CD4-positive, alpha-beta memory T cell (primary cell): ENCODE measurements at regions not wholly inside any gene's neighbourhood (a gene's known extent, or its start where the extent isn't known, plus 50 kb on each side); places are given as distances from the start of the nearest gene placed in this dataset.

Experiments
- CTCF ChIA-PET: fragments of 350-600 bp; sonication (Branson Sonifier 250); formaldehyde crosslinking; loops from one replicate; lab custom pipeline; 2021; ENCODE audit warnings: inconsistent platforms; ENCODE audit not compliant: partially characterized antibody; lab: Charles Lee
- POLR2A ChIA-PET: fragments of 350-600 bp; sonication (Branson Sonifier 250); formaldehyde crosslinking; loops from one replicate; lab custom pipeline; 2021; ENCODE audit not compliant: partially characterized antibody; lab: Charles Lee
- DNase-seq, 5 donors: peaks; one replicate each; pipeline versions ENCODE4 v3.0.0 to v3.0.0-alpha.2; 2020 to 2022; ENCODE audit warnings: mixed read lengths in 1 of 5
- H3K27ac ChIP-seq: one replicate; pipeline ENCODE4 v1.7.0; 2013; ENCODE audit warnings: low read depth, low read length
- H3K27me3 ChIP-seq: 2 replicates; pipeline ENCODE4 v1.7.0; 2013; ENCODE audit warnings: mild to moderate bottlenecking, low read length, moderate library complexity; ENCODE audit not compliant: insufficient read depth
- H3K36me3 ChIP-seq: 2 replicates; pipeline ENCODE4 v1.7.0; 2013; ENCODE audit warnings: mild to moderate bottlenecking, low read length, moderate library complexity; ENCODE audit not compliant: insufficient read depth
- H3K4me1 ChIP-seq: 2 replicates; pipeline ENCODE4 v1.7.0; 2013; ENCODE audit warnings: mild to moderate bottlenecking, low read length, moderate library complexity; ENCODE audit not compliant: insufficient read depth
- H3K4me3 ChIP-seq, 2 donors: one replicate each; pipeline ENCODE4 v1.7.0; 2013; ENCODE audit warnings: low read length in 2 of 2, mild to moderate bottlenecking in 1 of 2
- H3K9me3 ChIP-seq, 2 donors: one replicate each; pipeline ENCODE4 v1.7.0; 2013; ENCODE audit warnings: low read length in 2 of 2, control low read depth in 1 of 2; ENCODE audit not compliant: control insufficient read depth in 1 of 2
- H3K27ac Mint-ChIP-seq, 7 donors: one replicate each; pipeline ENCODE4 v1.8.0; 2020 to 2021; ENCODE audit warnings: mixed read lengths in 7 of 7, mild to moderate bottlenecking in 6 of 7, inconsistent platforms in 3 of 7, moderate library complexity in 3 of 7
- H3K27me3 Mint-ChIP-seq, 2 donors: one replicate each; pipeline ENCODE4 v1.8.0; 2020 to 2021; ENCODE audit warnings: mixed read lengths in 2 of 2
- H3K36me3 Mint-ChIP-seq, 2 donors: one replicate each; pipeline ENCODE4 v1.8.0; 2020 to 2021; ENCODE audit warnings: mixed read lengths in 2 of 2, inconsistent platforms in 1 of 2, mild to moderate bottlenecking in 1 of 2
- H3K4me1 Mint-ChIP-seq, 4 donors: one replicate each; pipeline ENCODE4 v1.8.0; 2020 to 2021; ENCODE audit warnings: mixed read lengths in 4 of 4, mild to moderate bottlenecking in 1 of 4
- H3K4me3 Mint-ChIP-seq, 8 donors: one replicate each; pipeline ENCODE4 v1.8.0; 2020 to 2021; ENCODE audit warnings: mixed read lengths in 8 of 8, mild to moderate bottlenecking in 7 of 8, moderate library complexity in 6 of 8, inconsistent platforms in 3 of 8
- H3K9me3 Mint-ChIP-seq, 8 donors: one replicate each; pipeline ENCODE4 v1.8.0; 2020 to 2021; ENCODE audit warnings: mixed read lengths in 8 of 8, mild to moderate bottlenecking in 5 of 8, inconsistent platforms in 3 of 8, moderate library complexity in 1 of 8
- intact Hi-C: fragments of 100-400 bp; cut with micrococcal nuclease; formaldehyde crosslinking; loops from one replicate; pipeline ENCODE4 v1.15.1; 2023

DNA sequence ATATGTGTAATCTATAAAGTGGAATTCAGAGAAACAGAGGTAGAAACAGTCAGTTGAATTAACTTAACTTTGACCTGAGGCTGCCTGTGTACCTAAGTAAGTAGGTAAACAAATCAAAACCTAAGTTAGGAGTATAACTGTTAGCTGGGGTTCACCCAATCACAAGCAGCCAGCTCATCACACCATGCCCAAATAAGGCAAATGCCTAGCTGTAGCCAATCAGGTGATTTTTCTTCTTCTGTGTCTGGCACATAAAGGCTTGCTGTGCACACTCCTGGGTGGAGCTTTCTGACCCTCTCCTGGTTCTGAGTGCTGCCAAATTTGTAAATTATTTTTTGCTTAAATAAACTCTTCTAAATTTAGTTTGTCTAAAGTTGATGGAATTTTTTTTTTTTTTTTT lies 54.7 kb upstream of the TRIM39 start:
- H3K27me3 ChIP-seq: no peaks in the 10 kb centered on the region
- peaks cover 0 to 3% of the 10 kb centered on the region in 2 donors for H3K9me3 ChIP-seq
- no peaks in the 10 kb centered on the region for H3K36me3 ChIP-seq
- no peak for DNase-seq
- intact Hi-C loops: no loop called here
- Mint-ChIP-seq H3K27me3 (peaks cover 0 to 8% of the 10 kb centered on the region in 2 donors), H3K4me1 (no peaks in the 10 kb centered on the region), H3K27ac (no peak overlapping the region), H3K36me3 (no peaks in the 10 kb centered on the region), H3K9me3 (peaks cover 0 to 39% (median 21%) of the 10 kb centered on the region in 8 donors), H3K4me3 (no peak overlapping the region)
- no peak overlapping the region for H3K4me3 ChIP-seq
- ChIA-PET POLR2A (interaction anchor here (0.8 kb wide), 1 partner anchor 14 kb away, joined by 3 read pairs; no protein-coding TSS in a partner anchor), CTCF (no interaction called here)
- no peak overlapping the region for H3K27ac ChIP-seq
- H3K4me1 ChIP-seq: no peaks in the 10 kb centered on the region

DNA sequence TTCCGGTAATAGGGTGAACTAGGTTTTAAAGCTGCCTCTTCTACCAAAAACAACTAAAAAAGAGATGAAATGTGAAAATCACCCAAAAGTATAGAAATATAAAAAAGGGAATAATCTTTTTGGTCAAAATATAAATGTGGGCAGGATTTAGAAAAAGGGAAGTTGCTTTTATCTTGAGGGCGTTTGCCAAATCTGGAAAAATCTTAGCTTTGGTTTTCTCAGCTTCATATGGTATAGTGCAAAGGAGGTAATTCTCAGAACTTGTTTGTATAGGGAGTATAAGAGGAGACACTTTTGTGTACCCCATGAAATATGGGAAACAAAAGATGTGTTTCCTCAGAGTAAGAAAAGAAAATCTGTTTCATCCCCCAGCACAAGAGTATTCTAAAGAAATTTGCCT lies 54.2 kb upstream of the TRIM26 start:
- Mint-ChIP-seq H3K27ac (no peak overlapping the region), H3K4me3 (no peak overlapping the region), H3K4me1 (no peaks in the 10 kb centered on the region), H3K36me3 (peaks cover 4 to 9% of the 10 kb centered on the region in 2 donors), H3K27me3 (peaks cover 0 to 3% of the 10 kb centered on the region in 2 donors), H3K9me3 (peaks cover 0 to 11% (median 3%) of the 10 kb centered on the region in 8 donors)
- Histone ChIP-seq H3K4me1 (no peaks in the 10 kb centered on the region), H3K36me3 (no peaks in the 10 kb centered on the region), H3K9me3 (no peaks in the 10 kb centered on the region), H3K27ac (no peak overlapping the region), H3K4me3 (no peak overlapping the region), H3K27me3 (no peaks in the 10 kb centered on the region)
- DNase-seq: no peak
- intact Hi-C loops: no loop called here
- POLR2A ChIA-PET: no interaction called here
- CTCF ChIA-PET: no interaction called here

DNA sequence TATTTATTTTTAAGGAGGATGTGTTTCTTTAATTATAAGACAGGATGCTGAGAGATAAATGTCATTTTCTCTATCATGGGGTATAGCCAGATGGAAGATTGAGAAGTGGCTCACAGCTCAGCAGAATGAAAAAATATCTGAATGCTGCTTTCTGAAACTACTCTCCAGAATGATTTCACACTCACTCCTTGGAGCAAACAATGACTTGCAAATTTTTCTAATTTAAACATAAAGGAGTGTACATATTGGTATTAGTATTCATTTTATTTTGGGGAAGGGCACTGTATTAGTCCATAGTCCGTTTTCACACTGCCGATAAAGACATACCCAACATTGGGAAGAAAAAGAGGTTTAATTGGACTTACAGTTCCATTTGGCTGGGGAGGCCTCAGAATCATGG lies 52.4 kb upstream of the TRIM26 start:
- peaks cover 0 to 3% of the 10 kb centered on the region in 2 donors for H3K27me3 Mint-ChIP-seq
- H3K4me3 Mint-ChIP-seq: no peak overlapping the region
- peaks cover 0 to 3% (median 0%) of the 10 kb centered on the region in 8 donors for H3K9me3 Mint-ChIP-seq
- no peak overlapping the region for H3K27ac Mint-ChIP-seq
- no peaks in the 10 kb centered on the region for H3K9me3 ChIP-seq
- no peak for DNase-seq
- peaks cover 4 to 9% of the 10 kb centered on the region in 2 donors for H3K36me3 Mint-ChIP-seq
- H3K4me1 ChIP-seq: no peaks in the 10 kb centered on the region
- H3K27ac ChIP-seq: no peak overlapping the region
- H3K4me1 Mint-ChIP-seq: no peaks in the 10 kb centered on the region
- no peak overlapping the region for H3K4me3 ChIP-seq
- ChIA-PET POLR2A (no interaction called here), CTCF (no interaction called here)
- intact Hi-C loops: no loop called here
- no peaks in the 10 kb centered on the region for H3K36me3 ChIP-seq
- H3K27me3 ChIP-seq: no peaks in the 10 kb centered on the region

DNA sequence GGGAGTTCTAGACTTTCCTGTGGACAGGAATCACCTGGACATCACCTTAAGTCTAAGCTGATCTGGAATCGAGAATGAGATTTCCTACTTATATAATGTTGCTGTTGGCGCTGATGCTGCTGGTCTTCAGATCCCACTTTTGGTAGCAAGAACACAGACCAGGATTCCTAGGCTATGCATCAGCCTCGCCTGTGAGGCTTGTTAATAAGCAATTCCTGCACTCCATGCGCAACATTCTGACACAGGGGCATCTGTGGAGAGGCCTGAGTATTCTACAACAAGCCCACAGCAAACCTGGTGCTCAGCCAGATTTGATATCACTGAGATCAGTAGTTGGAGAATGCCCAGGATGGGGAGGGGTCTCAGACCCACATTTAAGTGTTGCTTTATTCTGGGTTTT lies 52.0 kb upstream of the TRIM26 start:
- POLR2A ChIA-PET: no interaction called here
- H3K36me3 Mint-ChIP-seq: peaks cover 4 to 9% of the 10 kb centered on the region in 2 donors

DNA sequence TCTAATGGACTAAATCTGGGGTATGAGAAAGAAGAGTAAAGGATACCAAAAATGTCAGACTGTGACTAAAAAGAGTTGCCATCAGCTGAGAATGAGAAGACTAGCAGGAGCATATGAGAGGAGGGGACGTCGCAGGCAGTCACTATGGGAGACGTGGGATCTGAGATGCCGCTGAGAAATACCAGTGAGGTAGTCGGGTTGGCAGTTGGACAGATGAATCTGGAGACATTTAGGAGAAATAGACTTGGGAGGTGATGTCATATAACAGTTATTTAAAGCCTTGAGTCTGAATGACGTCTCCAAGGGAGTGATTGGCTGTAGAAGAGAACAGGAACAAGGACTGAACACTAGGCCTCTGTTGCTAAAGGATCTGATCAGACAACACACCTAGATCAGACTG lies 51.5 kb upstream of the TRIM26 start:
- H3K27ac Mint-ChIP-seq: no peak overlapping the region
- no peaks in the 10 kb centered on the region for H3K9me3 ChIP-seq
- no peak overlapping the region for H3K27ac ChIP-seq
- H3K27me3 ChIP-seq: no peaks in the 10 kb centered on the region
- CTCF ChIA-PET: no interaction called here
- no peaks in the 10 kb centered on the region for H3K36me3 ChIP-seq
- POLR2A ChIA-PET: no interaction called here
- H3K9me3 Mint-ChIP-seq: no peaks in the 10 kb centered on the region
- peaks cover 0 to 2% of the 10 kb centered on the region in 2 donors for H3K27me3 Mint-ChIP-seq
- no peak for DNase-seq
- H3K4me1 Mint-ChIP-seq: peaks cover 0 to 2% (median 2%) of the 10 kb centered on the region in 4 donors
- peaks cover 4 to 9% of the 10 kb centered on the region in 2 donors for H3K36me3 Mint-ChIP-seq
- H3K4me1 ChIP-seq: no peaks in the 10 kb centered on the region
- intact Hi-C loops: no loop called here
- H3K4me3 Mint-ChIP-seq: no peak overlapping the region
- no peak overlapping the region for H3K4me3 ChIP-seq

More for the DNA sequence above, 52.0 kb upstream of the TRIM26 start:
- Mint-ChIP-seq H3K27me3 (peaks cover 0 to 3% of the 10 kb centered on the region in 2 donors), H3K27ac (no peak overlapping the region), H3K4me3 (no peak overlapping the region), H3K4me1 (peaks cover 0 to 2% (median under 1%) of the 10 kb centered on the region in 4 donors), H3K9me3 (no peaks in the 10 kb centered on the region)
- H3K4me3 ChIP-seq: no peak overlapping the region
- H3K4me1 ChIP-seq: no peaks in the 10 kb centered on the region
- H3K9me3 ChIP-seq: no peaks in the 10 kb centered on the region
- no peaks in the 10 kb centered on the region for H3K27me3 ChIP-seq
- DNase-seq: no peak
- intact Hi-C loops: no loop called here
- no peaks in the 10 kb centered on the region for H3K36me3 ChIP-seq
- CTCF ChIA-PET: no interaction called here
- H3K27ac ChIP-seq: no peak overlapping the region

DNA sequence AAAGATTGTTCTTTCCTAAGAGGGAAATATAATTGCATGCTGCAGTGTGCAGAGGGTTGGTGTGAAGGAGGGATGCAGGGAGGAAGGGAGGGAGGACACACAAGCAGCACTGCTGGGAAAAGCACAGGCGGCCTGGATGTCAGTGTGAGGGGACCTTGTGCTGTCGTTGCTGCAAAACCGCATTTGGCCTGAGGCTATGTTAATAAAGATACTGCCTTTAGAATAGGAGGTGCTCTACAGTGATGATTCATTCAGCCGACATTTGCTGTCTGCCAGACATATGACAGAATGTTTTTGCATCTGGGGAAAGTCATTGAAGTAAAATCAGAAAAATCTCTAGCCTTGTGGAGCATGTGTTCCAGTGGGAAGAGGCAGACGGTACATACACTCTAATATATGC lies 50.5 kb upstream of the TRIM26 start:
- CTCF ChIA-PET: no interaction called here
- Mint-ChIP-seq H3K4me3 (no peak overlapping the region), H3K27me3 (peaks cover 0 to 1% of the 10 kb centered on the region in 2 donors)

More for the DNA sequence above, 50.5 kb upstream of the TRIM26 start:
- H3K4me1 Mint-ChIP-seq: peaks cover 4 to 12% (median 5%) of the 10 kb centered on the region in 4 donors
- no peak overlapping the region for H3K27ac ChIP-seq
- POLR2A ChIA-PET: no interaction called here
- no peaks in the 10 kb centered on the region for H3K9me3 ChIP-seq
- no peaks in the 10 kb centered on the region for H3K27me3 ChIP-seq
- no peak overlapping the region for H3K4me3 ChIP-seq
- H3K36me3 Mint-ChIP-seq: peaks cover 9% of the 10 kb centered on the region in 2 donors
- no peak overlapping the region for H3K27ac Mint-ChIP-seq
- no peak for DNase-seq
- no peaks in the 10 kb centered on the region for H3K9me3 Mint-ChIP-seq
- peaks cover 6% of the 10 kb centered on the region for H3K4me1 ChIP-seq
- intact Hi-C loops: no loop called here
- H3K36me3 ChIP-seq: no peaks in the 10 kb centered on the region
